HG03342 (cell line): ENCODE measurements at regions not wholly inside any gene's neighbourhood (a gene's known extent, or its start where the extent isn't known, plus 50 kb on each side); places are given as distances from the start of the nearest gene placed in this dataset.
"Not testable (repeated sequence)": the region's sequence is repeated elsewhere in the genome, so short reads cannot be mapped to it uniquely, and the experiment has no call there.

ENCODE experiments used
- ATAC-seq: cut with Tn5 transposase; IDR thresholded peaks from one replicate; pipeline ENCODE4 v1.9.1; 2021; ENCODE audit warnings: mild to moderate bottlenecking, moderate library complexity; ENCODE audit not compliant: unreplicated experiment

GRCh38 chr2:42978887-42979415 lies 186.6 kb upstream of the HAAO start:
- no peak for ATAC-seq

GRCh38 chr2:42978175-42978886 lies 185.9 kb upstream of the HAAO start:
- ATAC-seq, result no peak

DNA sequence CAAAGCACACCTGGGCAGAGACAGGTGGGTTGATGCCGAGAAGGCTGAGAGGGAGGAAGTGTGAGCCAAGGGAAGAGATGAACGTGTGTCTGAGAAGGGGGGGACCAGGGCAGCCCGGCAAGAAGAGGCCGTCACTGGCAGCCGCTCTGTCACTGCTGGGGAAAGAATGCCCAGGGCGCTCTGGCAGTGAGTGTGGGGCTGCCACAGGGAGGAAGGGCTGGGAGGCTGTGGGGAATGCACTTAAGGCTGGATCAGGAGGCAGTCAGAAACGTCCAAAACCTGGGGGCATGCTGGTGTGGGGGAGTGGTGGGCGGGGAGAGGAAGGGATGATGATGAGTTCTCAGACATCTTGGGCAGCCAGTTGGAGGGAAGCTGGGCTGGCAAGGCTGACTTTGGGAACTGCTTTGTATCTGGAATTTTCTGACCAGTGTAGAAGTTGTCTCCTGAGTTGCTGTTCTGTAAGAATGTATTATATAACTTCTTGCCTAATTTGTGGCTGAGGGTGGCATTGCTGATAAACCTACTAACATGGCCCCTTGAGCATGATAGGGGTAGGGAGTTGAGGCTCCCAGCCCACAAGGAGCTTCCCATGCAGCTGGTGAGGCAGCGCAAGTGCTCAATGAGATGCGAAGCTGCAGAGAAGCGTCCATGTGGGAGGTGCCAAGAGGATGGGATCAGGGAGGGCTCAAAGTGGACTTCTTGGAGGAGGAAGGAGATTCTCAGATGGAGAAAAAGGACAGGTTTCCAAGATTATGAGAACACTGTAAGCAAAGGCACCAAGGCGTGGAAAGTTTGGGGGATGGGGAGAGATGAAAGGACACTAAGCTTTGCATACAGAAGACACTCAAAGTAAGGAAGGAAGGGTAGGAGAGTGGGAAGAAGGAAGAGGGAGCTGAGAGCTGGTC lies 185.1 kb upstream of the HAAO start:
- ATAC-seq, result no peak

GRCh38 chr2:42976351-42976750 lies 184.0 kb upstream of the HAAO start:
- no peak for ATAC-seq

GRCh38 chr2:42974721-42975717 lies 182.6 kb upstream of the HAAO start:
- ATAC-seq, result no peak

DNA sequence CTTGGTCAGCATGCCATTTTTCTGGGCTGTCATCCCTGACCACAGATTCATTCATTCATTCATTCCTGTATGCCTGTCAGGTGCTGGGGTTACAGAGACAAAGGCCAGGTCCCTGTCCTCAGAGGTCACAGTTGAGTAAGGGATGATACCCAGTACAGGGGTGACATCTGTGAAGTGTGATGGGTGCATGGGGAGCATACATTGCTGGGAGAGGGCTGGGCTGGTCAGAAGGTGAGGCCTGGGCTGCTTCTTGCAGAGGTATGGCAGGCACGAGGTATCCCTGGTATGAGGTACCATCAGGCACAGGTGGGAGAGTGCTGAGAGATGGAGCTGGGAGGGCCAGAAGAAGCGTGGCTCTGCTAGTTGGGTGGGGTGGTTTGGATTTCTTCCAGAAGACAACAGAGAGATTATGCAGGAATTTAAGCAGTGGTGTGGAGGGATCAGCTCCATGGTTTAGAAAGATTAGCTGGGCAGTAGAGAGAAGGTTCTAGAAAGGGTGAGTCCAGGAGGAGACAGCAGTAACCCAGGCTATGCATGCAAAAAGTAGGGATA lies 181.9 kb upstream of the HAAO start:
- no peak for ATAC-seq

DNA sequence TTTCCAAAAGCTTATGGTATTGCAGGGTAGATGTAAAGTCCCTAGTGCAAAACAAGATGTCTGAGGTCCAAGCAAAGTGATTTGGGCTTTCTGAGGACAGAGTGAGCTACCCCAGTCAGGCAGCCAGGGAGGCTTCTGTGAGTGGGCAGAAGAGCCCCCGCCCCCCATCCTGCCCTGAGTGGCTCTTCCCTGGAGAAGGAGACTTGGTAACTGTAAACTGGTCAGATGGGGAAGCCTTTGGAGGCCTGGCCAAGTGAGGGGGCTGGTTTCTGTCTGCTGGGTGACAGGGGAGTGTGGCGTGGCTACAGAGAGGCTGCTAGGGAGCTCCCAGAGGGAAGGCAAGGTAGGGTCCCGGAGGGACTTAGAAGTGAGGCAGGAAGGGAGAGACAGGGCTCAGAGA lies 181.3 kb upstream of the HAAO start:
- no peak for ATAC-seq

- ATAC-seq, result not testable (repeated sequence)
These were observed 180.6 kb upstream of the HAAO start for GRCh38 chr2:42972933-42973516.

DNA sequence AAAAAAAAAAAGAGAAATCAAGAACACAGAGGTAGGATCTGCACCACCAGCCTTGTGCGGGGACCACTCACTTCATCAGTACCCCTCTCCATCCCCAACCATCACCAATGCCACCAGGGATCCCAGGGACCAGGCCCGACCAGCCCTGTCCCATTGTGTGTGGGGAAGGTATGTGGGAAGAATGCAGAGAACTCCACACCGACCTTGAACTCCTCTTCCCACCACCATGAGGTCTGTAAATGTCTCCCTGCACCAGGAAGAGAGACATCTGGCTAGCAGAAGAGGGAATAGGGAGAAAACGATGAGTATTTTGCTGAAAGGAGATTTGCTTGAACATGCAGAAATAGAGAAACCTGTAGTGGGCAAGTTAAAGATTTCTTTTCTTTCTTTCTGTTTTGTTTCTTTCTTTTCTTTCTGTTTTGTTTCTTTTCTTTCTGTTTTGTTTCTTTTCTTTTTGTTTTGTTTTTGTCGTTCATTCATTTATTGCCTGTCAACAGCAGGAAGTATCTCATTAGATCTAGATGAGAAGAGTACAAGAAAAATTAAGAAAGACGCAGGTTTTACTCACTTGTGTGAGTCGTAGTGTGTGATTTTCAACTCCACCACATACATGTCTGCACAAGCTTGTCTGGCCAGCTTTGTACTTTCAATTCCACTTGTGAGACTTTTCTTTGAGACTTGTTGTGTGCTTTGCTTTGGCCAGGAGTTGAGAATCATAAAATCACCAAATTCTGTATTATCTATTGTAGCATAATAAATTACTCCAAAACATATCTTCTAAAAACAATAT lies 179.8 kb upstream of the HAAO start:
- no peak for ATAC-seq

GRCh38 chr2:42971381-42971780 lies 179.0 kb upstream of the HAAO start:
- no peak for ATAC-seq

DNA sequence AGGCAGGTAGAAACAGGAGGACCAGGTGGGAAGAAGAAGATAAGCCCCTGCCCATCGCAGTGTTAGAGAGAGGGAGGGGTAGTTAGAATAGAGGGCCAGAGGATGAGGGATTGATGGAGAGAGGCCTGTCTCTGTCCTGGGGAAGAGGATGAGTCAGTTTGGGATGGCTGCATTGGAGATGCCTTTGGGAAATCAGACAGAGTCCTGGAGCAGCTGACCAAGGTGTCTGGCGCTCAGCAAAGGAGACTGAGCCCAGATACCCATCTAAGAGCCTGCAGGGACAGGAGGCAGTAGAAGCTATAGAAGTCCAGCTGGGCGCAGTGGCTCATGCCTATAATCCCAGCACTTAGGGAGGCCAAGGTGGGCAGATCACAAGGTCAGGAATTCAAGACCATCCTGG lies 177.8 kb upstream of the HAAO start:
- no peak for ATAC-seq

GRCh38 chr2:42969231-42970150 lies 177.1 kb upstream of the HAAO start:
- no peak for ATAC-seq

DNA sequence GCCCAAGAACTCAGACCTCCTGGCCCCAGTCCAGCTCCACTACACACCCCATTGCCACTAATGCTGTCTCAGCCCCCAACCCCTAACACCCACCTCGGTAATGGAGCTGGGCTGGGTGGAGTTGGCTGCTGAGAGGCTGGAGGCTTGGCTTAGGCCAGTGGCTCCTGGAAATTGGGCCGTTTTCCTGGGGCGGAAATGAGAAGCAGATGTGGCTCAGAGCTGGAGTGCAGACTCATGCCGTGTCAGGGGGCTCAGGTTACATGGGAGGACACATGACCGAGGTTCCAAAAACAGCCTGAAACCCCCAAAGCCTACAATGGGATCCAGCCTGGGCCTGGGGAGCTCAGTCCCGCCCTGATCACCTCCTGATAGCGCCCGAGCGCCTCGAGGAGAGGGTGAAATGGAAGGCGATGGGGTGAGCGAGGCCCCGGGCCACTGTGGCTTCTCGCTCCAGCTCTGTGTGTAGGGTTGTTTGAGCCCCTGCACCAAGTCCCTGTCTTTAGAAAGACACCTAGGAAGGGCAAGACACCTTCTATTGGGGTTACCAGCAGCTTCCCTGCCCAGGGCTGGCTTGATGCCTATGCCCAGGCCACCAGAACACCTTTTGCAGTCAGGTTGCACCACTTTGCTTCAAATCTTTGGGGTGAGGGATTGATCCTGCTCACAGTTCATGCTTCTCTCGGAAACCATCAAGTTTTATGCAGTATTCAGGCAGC lies 175.7 kb upstream of the HAAO start:
- no peak for ATAC-seq

DNA sequence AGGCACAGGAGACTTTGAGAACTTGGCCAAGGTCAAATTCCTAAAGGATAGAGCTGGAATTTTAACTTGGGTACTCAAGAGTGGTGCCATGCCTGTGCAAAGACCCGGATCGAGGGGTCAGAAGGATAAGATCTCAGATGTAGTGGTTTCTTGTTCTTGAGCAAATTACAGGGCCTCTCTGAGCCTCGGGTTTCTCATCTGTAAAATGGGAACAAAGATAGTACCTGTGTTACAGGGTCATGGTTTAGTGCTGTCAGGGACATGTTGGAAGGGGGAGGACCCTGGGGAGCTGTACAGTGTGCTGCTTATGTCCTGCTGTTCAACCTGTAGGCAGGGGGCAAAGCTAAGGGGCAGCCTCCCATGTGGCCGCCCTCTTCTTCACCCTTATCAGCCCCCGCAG lies 173.5 kb upstream of the HAAO start:
- ATAC-seq, result no peak

- ATAC-seq, result no peak
These were observed 172.8 kb upstream of the HAAO start for GRCh38 chr2:42965196-42965595.

DNA sequence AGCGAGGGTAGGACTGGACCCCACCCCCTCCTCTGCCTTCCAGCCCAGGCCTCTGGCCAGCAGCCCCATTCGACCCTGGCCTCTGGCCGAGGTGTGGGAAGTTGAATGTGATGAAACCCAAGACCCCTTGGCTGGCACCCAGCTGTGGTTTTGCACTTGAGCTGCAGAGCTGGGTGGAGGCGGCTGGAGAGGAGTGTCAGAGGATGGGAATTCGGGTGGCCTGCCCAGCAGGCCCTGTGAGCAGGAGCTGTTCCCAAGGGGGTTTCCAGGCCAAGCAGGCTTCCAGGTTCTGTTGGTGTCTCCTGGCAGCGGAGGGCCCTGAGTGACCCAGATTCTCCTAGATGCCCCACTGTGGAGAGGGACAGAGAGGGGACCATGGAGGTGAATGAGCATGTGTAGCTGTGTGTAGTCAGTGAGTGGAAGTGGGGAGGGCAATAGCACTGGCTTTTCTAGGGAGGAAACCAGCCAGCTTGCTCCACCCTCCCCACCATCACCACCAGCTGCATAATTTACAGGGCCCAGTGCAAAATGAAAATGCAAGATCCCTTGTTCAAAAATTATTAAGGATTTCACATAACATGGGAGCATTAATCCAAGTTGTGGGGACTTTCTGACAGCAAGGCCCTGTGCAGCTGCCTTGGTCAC lies 172.2 kb upstream of the HAAO start:
- ATAC-seq, result no peak

DNA sequence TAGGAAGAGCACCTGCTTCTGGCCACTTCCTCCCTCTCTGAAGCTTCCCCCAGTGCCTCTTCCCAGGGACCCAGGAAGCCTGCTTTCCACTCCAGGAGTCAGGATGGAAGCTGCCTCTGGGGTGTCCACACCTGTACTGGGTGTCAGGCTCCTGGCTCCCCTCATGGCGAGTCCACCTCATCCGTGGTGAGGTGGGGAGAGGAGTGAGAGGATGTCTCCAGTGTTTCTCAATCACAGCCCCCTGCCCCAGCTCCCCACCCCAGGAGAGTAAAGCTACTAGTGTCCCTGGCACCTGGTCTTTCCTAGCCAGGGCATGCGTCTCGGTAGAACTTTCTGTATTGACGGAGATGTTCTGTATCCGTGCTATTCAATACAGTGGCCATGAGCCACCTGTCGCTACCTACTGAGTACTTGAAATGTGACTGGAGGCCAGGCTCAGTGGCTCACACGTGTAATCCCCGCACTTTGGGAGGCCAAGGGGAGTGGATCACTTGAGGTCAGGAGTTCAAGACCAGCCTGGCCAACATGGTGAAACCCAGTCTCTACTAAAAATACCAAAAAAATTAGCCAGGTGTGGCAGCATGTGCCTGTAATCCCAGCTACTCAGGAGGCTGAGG lies 171.2 kb upstream of the HAAO start:
- ATAC-seq, result no peak
